ENCODE measurements at regions not wholly inside any gene's neighbourhood (a gene's known extent, or its start where the extent isn't known, plus 50 kb on each side); places are given as distances from the start of the nearest gene placed in this dataset.

GRCh38 chr4:123559955-123560871, 163.6 kb downstream of the SPRY1 start:
- no peak for TF ChIP-seq CTCF (IDR thresholded peaks at IDR 0.05; ENCODE audit: insufficient read depth, low read length, poor library complexity, severe bottlenecking)
- no peaks in the 10 kb centered on the region for H3K27me3 ChIP-seq (ENCODE audit: control insufficient read depth, insufficient read depth, low read length)
- DNase-seq (ENCODE audit: low read depth), result no peak
- H3K36me3 ChIP-seq (ENCODE audit: control insufficient read depth, insufficient read depth, low read length), result no peaks in the 10 kb centered on the region
- no peak overlapping the region for H3K4me3 ChIP-seq (ENCODE audit: low read depth, low read length)

- no peaks in the 10 kb centered on the region for H3K36me3 ChIP-seq (ENCODE audit: control insufficient read depth, insufficient read depth, low read length)
- no peak for TF ChIP-seq CTCF (IDR thresholded peaks at IDR 0.05; ENCODE audit: insufficient read depth, low read length, poor library complexity, severe bottlenecking)
- no peak for DNase-seq (ENCODE audit: low read depth)
These were observed 164.9 kb downstream of the SPRY1 start for GRCh38 chr4:123561525-123561924.

GRCh38 chr4:123562994-123563750, 166.6 kb downstream of the SPRY1 start:
- TF ChIP-seq CTCF (IDR thresholded peaks at IDR 0.05; ENCODE audit: insufficient read depth, low read length, poor library complexity, severe bottlenecking), result no peak
- DNase-seq (ENCODE audit: low read depth), result no peak
- H3K36me3 ChIP-seq (ENCODE audit: control insufficient read depth, insufficient read depth, low read length), result no peaks in the 10 kb centered on the region
- H3K27me3 ChIP-seq (ENCODE audit: control insufficient read depth, insufficient read depth, low read length), result no peaks in the 10 kb centered on the region
- H3K4me3 ChIP-seq (ENCODE audit: low read depth, low read length), result no peak overlapping the region

More at GRCh38 chr4:123561525-123561924, 164.9 kb downstream of the SPRY1 start:
- Histone ChIP-seq H3K27me3 (ENCODE audit: control insufficient read depth, insufficient read depth, low read length) (no peaks in the 10 kb centered on the region), H3K4me3 (ENCODE audit: low read depth, low read length) (no peak overlapping the region)

- H3K4me3 ChIP-seq (ENCODE audit: low read depth, low read length), result no peak overlapping the region
These were observed 168.3 kb downstream of the SPRY1 start for GRCh38 chr4:123564758-123565346.

GRCh38 chr4:123568936-123569335, 172.3 kb downstream of the SPRY1 start:
- no peaks in the 10 kb centered on the region for H3K27me3 ChIP-seq (ENCODE audit: control insufficient read depth, insufficient read depth, low read length)
- H3K36me3 ChIP-seq (ENCODE audit: control insufficient read depth, insufficient read depth, low read length), result no peaks in the 10 kb centered on the region
- DNase-seq (ENCODE audit: low read depth), result no peak
- no peak overlapping the region for H3K4me3 ChIP-seq (ENCODE audit: low read depth, low read length)
- no peak for TF ChIP-seq CTCF (IDR thresholded peaks at IDR 0.05; ENCODE audit: insufficient read depth, low read length, poor library complexity, severe bottlenecking)

More at GRCh38 chr4:123564758-123565346, 168.3 kb downstream of the SPRY1 start:
- DNase-seq (ENCODE audit: low read depth), result no peak
- Histone ChIP-seq H3K27me3 (ENCODE audit: control insufficient read depth, insufficient read depth, low read length) (no peaks in the 10 kb centered on the region), H3K36me3 (ENCODE audit: control insufficient read depth, insufficient read depth, low read length) (no peaks in the 10 kb centered on the region)
- TF ChIP-seq CTCF (IDR thresholded peaks at IDR 0.05; ENCODE audit: insufficient read depth, low read length, poor library complexity, severe bottlenecking), result peak; percentile 95
